HG02973 (cell line): ENCODE measurements at regions not wholly inside any gene's neighbourhood (a gene's known extent, or its start where the extent isn't known, plus 50 kb on each side); places are given as distances from the start of the nearest gene placed in this dataset.
"Not testable (repeated sequence)": the region's sequence is repeated elsewhere in the genome, so short reads cannot be mapped to it uniquely, and the experiment has no call there.

Experiments
- ATAC-seq: cut with Tn5 transposase; IDR thresholded peaks from one replicate; pipeline ENCODE4 v1.9.1; 2021; ENCODE audit warnings: moderate library complexity; ENCODE audit not compliant: unreplicated experiment

GRCh38 chr13:44715287-44716230, 139.4 kb upstream of the TSC22D1 start:
- ATAC-seq: no peak

GRCh38 chr13:44713788-44714469, 137.8 kb upstream of the TSC22D1 start:
- ATAC-seq: no peak

GRCh38 chr13:44711706-44712105, 135.6 kb upstream of the TSC22D1 start:
- ATAC-seq: no peak

DNA sequence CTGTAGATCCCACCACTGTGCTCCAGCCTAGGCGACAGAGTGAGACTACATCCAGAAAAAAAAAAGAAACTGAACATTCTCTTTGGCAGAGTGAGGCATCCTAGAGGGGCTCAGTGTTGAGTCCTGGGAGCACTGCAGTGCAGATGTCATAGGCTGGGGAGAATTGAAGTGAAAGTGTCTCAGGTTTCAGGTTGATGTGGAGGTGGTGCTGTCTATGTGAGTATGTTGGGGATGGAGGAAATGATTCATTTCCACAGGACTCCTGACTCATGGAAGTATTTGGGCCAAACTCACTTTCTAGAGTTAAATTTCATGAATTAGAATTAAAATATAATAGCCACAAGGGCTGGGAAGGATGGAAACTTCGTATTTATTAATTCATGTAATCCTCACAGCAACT, 134.4 kb upstream of the TSC22D1 start:
- ATAC-seq: no peak

- not testable (repeated sequence) for ATAC-seq
These were observed 128.7 kb upstream of the TSC22D1 start for GRCh38 chr13:44704811-44705210.

DNA sequence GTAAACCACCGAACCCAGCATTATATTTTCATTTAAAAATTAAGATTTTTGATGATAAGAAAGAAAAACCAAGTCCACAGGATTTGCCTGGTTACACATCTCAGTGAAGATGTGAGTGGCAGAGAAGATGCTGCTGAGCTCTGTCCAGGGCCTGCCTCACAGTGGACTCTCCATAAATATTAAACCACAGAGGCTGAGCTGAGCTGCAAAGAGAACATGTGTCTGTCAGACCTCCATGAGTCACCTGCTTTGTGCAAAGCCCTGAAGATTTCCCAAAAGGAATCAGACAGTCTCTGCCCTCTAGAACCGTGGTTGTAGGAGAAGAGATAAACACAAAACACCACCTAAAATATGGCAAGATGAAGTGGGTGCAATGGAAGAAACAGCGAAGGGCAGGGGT, 127.2 kb upstream of the TSC22D1 start:
- no peak for ATAC-seq

GRCh38 chr13:44698066-44698465, 121.9 kb upstream of the TSC22D1 start:
- no peak for ATAC-seq

DNA sequence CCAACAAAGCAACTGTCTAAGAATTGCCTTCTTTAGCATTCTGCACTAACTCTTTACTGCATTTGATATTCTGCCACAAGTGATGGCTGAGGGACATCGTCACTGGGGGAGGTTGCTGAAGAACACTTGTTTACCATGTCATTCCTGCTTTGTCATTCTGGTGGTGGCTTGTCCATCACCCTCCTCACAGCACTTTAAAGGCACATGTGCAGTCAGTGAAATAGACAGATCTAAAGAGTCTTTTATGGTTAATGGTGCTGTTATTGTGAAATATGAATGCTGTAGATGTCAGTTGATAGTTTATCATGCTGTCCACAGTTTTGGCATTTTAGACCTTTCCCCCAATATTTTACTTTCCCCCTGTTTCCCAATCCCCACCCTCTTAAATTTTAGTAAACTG, 120.9 kb upstream of the TSC22D1 start:
- ATAC-seq: no peak

DNA sequence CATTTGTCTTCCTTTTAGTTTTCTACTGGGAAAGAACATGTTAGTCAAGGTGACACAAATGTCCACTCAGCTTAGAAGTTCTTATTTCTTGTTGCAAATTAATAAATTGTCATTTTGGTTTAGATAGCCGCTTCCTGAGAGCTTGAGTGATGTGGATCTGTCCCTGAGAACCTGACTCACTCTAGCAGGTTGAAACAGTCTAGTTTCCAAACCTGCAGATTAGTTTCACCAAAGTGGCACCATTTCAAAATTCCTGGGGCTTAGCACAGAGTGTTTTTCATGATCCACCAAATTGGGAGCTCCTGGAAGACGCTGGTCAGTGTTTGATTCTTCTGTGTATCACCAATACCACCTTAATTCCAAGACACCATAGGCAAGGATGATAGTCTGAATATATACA, 119.4 kb upstream of the TSC22D1 start:
- ATAC-seq: no peak

DNA sequence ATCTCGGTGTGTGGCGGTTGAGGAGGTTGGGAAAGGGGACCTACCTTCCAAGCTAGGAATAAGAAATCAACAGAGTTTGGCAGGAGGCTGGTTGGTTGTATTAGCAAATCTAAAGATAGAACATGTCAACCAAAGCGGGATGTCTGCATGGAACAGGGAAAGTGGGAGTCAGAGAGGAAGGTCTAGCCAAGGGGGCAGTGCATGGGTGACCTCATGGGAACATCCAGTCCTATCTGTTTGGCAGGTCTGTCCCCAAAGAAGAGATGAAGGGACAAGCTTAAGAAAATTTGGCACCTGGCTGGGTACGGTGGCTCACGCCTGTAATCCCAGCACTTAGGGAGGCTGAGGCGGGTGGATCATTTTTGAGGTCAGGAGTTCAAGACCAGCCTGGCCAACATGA, 118.7 kb upstream of the TSC22D1 start:
- ATAC-seq: no peak

- ATAC-seq: no peak
These were observed 118.2 kb upstream of the TSC22D1 start for GRCh38 chr13:44694291-44694690.

GRCh38 chr13:44693156-44693764, 117.1 kb upstream of the TSC22D1 start:
- ATAC-seq: no peak

GRCh38 chr13:44692173-44692713, 116.1 kb upstream of the TSC22D1 start:
- no peak for ATAC-seq

DNA sequence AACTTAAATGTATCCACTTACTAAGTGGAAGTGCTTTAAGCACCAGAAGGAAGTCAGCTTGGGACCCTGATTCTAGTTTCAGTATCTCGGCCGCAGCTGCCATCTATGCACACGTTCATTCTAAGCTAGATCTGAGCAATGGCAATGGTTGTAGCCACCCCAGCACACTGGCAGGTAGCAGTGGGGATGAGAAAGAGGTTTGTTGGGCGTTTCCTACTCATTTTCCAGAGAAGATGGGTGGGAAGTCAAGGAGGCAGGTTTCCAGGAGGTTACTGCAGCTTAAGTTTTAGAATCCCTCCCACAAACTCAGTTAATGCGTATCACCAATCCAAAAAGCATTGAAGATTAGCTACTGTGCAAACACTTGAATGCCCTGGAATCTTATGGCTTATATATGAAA, 114.2 kb upstream of the TSC22D1 start:
- no peak for ATAC-seq

GRCh38 chr13:44688652-44689051, 112.5 kb upstream of the TSC22D1 start:
- no peak for ATAC-seq

DNA sequence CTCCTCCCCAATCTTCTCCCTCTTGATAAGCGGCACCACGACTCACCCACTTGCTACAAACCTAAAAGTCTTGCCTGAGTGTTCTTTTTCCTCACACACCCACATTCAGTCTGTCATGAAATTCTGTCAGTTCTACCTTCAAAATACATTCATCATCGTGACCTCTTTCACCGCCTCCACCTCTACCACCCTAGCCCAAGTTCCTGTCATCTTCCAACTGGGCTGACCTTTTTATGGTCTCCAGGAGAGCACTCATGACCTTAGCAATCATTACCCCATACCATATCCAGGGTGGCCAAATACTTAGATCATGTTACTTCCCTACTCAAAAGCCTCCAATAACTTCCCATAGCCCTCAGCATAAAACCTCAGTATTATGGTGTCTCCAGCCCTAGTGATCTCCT, 110.4 kb upstream of the TSC22D1 start:
- ATAC-seq: no peak

GRCh38 chr13:44685641-44686040, 109.5 kb upstream of the TSC22D1 start:
- no peak for ATAC-seq

GRCh38 chr13:44682416-44682815, 106.3 kb upstream of the TSC22D1 start:
- not testable (repeated sequence) for ATAC-seq

DNA sequence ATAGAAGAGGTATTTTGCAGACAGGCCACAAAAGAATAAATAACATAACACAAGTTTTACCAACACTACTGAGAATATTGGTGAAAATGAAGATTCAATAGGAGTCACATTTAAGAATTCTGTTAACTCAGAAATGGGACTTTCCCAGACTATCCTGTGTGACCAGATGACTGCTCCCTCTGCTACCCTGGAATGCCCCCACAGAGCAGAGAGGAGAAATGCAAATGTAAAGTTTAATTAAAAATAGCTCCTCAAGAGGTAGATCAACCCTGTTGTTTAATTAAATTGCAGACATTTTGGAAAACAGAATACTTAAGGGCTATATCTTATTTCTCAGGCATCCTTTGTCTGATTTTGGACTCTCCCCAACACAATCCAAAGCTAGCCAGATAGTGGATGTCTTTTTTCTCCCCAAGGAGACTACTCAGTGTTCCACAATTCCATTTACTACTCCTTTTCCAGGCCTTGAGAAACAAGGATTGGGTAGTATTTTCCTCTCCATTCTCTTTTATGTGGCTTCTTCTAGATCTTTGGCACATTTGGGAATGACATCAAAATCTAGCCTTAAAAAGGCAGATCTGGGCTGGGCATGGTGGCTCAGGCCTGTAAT, 104.7 kb upstream of the TSC22D1 start:
- no peak for ATAC-seq

- no peak for ATAC-seq
These were observed 103.5 kb upstream of the TSC22D1 start for GRCh38 chr13:44679597-44679996.

- no peak for ATAC-seq
These were observed 102.1 kb upstream of the TSC22D1 start for GRCh38 chr13:44678197-44678596.
